Keratinocyte (primary cell): ENCODE measurements at regions not wholly inside any gene's neighbourhood (a gene's known extent, or its start where the extent isn't known, plus 50 kb on each side); places are given as distances from the start of the nearest gene placed in this dataset.

Experiments
- DNase-seq: peaks from one replicate; pipeline ENCODE4 v3.0.0-alpha.2; 2011; ENCODE audit warnings: low read depth, missing footprints, low spot score
- FAIRE-seq: peaks from 2 replicates; lab custom pipeline; 2011; peaks lifted over from hg19 to GRCh38; lab: Jason Lieb, UNC
- H2AFZ ChIP-seq: 2 replicates; pipeline ENCODE4 v1.6.0; 2012; ENCODE audit warnings: low read length, control low read depth, inconsistent platforms; ENCODE audit not compliant: control insufficient read depth
- H3K27ac ChIP-seq: 2 replicates; pipeline ENCODE4 v1.5.1; 2011; ENCODE audit warnings: low read length; ENCODE audit not compliant: control insufficient read depth, insufficient read depth
- H3K27me3 ChIP-seq: 3 replicates; pipeline ENCODE4 v1.6.0; 2011; ENCODE audit warnings: low read length; ENCODE audit not compliant: control insufficient read depth, insufficient read depth; ENCODE audit errors: extremely low read depth
- H3K36me3 ChIP-seq, 2 experiments: 2 replicates in 1 of 2; 3 replicates in 1 of 2; pipeline ENCODE4 v1.5.1; 2011; ENCODE audit warnings: low read length in 2 of 2, mild to moderate bottlenecking in 1 of 2; ENCODE audit not compliant: control insufficient read depth in 2 of 2, insufficient read depth in 2 of 2; ENCODE audit errors: extremely low read depth in 1 of 2
- H3K4me1 ChIP-seq: 3 replicates; pipeline ENCODE4 v1.5.1; 2011; ENCODE audit warnings: low read length; ENCODE audit not compliant: control insufficient read depth, insufficient read depth; ENCODE audit errors: extremely low read depth
- H3K4me2 ChIP-seq: 3 replicates; pipeline ENCODE4 v1.6.0; 2011; ENCODE audit warnings: low read depth, low read length; ENCODE audit not compliant: control insufficient read depth, insufficient read depth; ENCODE audit errors: extremely low read depth
- H3K4me3 ChIP-seq, 3 experiments: fragments of 200-600 bp in 1 of 3; sonication (generic) in 1 of 3; 2 replicates in 2 of 3; 3 replicates in 1 of 3; pipeline ENCODE4 v1.5.1; 2011 to 2016; ENCODE audit warnings: low read length in 3 of 3, mild to moderate bottlenecking in 3 of 3, control low read depth in 2 of 3, inconsistent platforms in 1 of 3, low read depth in 1 of 3, mixed read lengths in 1 of 3, mixed run types in 1 of 3, moderate library complexity in 1 of 3; ENCODE audit not compliant: control insufficient read depth in 2 of 3, insufficient read depth in 2 of 3; ENCODE audit errors: extremely low read depth in 1 of 3
- H3K79me2 ChIP-seq: 2 replicates; pipeline ENCODE4 v1.6.0; 2012; ENCODE audit warnings: low read length; ENCODE audit not compliant: control insufficient read depth, insufficient read depth
- H3K9ac ChIP-seq: 3 replicates; pipeline ENCODE4 v1.6.0; 2011; ENCODE audit warnings: low read length; ENCODE audit not compliant: control insufficient read depth, insufficient read depth; ENCODE audit errors: extremely low read depth
- H3K9me1 ChIP-seq: 3 replicates; pipeline ENCODE4 v1.6.0; 2011; ENCODE audit warnings: low read length; ENCODE audit not compliant: control insufficient read depth, insufficient read depth; ENCODE audit errors: extremely low read depth
- H3K9me3 ChIP-seq: 2 replicates; pipeline ENCODE4 v1.5.1; 2012; ENCODE audit warnings: low read depth, low read length; ENCODE audit not compliant: control insufficient read depth
- H4K20me1 ChIP-seq: 3 replicates; pipeline ENCODE4 v1.6.0; 2011; ENCODE audit warnings: low read length; ENCODE audit not compliant: control insufficient read depth, insufficient read depth; ENCODE audit errors: extremely low read depth
- EZH2 ChIP-seq: IDR thresholded peaks from one replicate; pipeline ENCODE4 v1.6.1; 2012; ENCODE audit warnings: inconsistent platforms, mild to moderate bottlenecking, low read length, moderate library complexity
- dilution Hi-C: fragments of 300-500 bp; cut with MboI; formaldehyde crosslinking; loops from one replicate; pipeline ENCODE4 v1.7.0; 2020; ENCODE audit warnings: low sequenced_read_pairs; ENCODE audit not compliant: extremely low pct_ligation_motif_present
- TF ChIP-seq, protein P1 (sequence below), 3 experiments: IDR thresholded peaks in 1 of 3; conservative IDR thresholded peaks in 1 of 3; optimal IDR thresholded peaks in 1 of 3; 2 replicates in 2 of 3; 3 replicates in 1 of 3; pipeline versions ENCODE3 to v1.5.1; 2011; ENCODE audit warnings: low read length in 3 of 3, mild to moderate bottlenecking in 3 of 3, moderate library complexity in 2 of 3, control low read depth in 1 of 3, inconsistent platforms in 1 of 3; ENCODE audit not compliant: insufficient read depth in 2 of 3; ENCODE audit errors: extremely low read depth in 1 of 3

DNA sequence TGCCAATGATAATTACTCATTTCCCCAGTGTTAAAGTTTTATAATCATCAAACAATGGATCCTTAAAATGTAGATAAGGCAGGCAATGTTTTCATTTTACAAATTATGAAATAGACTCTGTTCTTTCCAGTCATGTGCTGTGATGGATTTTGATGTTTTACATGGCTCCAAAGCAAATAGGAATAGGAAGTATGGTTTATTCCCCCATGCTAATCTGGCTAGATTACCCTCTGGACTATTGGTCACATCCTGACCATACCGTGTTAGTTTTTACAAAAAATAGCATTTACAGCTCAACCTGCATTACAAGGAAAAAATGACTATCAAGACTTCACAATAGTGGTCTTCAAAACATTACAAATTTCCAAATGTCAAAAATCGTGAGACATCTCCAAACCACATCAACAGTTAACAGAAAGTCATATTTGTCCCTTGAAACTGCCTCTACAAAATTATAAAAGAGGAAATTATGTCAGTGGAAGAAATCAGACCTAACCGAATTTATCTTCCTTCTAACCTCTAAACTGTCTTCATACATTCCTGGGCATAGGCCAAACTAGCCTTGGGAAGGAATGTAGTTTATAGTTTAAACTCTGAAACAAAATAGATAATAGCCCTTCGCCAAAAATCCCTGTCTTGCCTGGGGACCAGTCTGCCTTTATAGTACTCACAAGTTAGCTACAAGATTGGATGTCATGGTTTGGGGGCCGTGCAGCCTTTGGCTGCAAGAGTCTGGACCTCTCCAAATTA, 1941.2 kb upstream of the CELF4 start:
- H3K9ac ChIP-seq, result no peak overlapping the region
- H3K36me3 ChIP-seq, result no peaks in the 10 kb centered on the region
- no peak for DNase-seq
- FAIRE-seq, result no peak
- no peaks in the 10 kb centered on the region for H3K9me1 ChIP-seq
- no peaks in the 10 kb centered on the region for H4K20me1 ChIP-seq
- H3K4me3 ChIP-seq, result no peak overlapping the region
- H3K9me3 ChIP-seq, result no peaks in the 10 kb centered on the region
- H2AFZ ChIP-seq, result no peak overlapping the region
- H3K27ac ChIP-seq, result no peak overlapping the region
- no peaks in the 10 kb centered on the region for H3K27me3 ChIP-seq
- no peak overlapping the region for H3K4me2 ChIP-seq
- H3K4me1 ChIP-seq, result no peaks in the 10 kb centered on the region
- dilution Hi-C loops, result no loop called here
- TF ChIP-seq EZH2, result no peak
- TF ChIP-seq, protein P1, sequence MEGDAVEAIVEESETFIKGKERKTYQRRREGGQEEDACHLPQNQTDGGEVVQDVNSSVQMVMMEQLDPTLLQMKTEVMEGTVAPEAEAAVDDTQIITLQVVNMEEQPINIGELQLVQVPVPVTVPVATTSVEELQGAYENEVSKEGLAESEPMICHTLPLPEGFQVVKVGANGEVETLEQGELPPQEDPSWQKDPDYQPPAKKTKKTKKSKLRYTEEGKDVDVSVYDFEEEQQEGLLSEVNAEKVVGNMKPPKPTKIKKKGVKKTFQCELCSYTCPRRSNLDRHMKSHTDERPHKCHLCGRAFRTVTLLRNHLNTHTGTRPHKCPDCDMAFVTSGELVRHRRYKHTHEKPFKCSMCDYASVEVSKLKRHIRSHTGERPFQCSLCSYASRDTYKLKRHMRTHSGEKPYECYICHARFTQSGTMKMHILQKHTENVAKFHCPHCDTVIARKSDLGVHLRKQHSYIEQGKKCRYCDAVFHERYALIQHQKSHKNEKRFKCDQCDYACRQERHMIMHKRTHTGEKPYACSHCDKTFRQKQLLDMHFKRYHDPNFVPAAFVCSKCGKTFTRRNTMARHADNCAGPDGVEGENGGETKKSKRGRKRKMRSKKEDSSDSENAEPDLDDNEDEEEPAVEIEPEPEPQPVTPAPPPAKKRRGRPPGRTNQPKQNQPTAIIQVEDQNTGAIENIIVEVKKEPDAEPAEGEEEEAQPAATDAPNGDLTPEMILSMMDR (optimal IDR thresholded peaks at IDR 0.05 in 1 of 3, IDR thresholded peaks at IDR 0.05 in 1 of 3, conservative IDR thresholded peaks at IDR 0.05 in 1 of 3; ENCODE audit: extremely low read depth in 1 of 3, insufficient read depth in 2 of 3, low read length in 3 of 3), result no peak
- H3K79me2 ChIP-seq, result no peaks in the 10 kb centered on the region

DNA sequence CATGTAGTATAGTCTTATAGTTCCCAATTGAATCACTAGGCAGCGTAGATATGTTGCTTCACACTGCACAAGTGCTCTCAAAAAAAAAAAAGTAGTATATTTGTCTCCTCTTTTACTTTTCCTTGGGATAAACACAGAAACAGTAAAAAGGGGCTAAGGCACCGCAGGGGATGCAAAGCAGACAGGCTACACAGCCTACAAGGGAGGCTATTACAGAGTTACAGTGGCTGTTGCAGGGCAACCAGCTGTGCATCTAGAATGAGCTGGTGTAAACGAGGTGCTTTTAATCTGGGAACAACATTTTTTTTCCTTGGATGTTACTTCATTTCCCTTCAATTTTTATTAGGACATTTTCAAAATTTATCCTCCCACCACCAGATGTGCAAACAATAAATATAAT, 1934.7 kb upstream of the CELF4 start:
- FAIRE-seq (no peak), DNase-seq (no peak)
- H3K36me3 ChIP-seq, result no peaks in the 10 kb centered on the region
- H3K4me3 ChIP-seq, result no peak overlapping the region
- no peaks in the 10 kb centered on the region for H3K4me1 ChIP-seq
- dilution Hi-C loops, result no loop called here
- H2AFZ ChIP-seq, result no peak overlapping the region
- no peaks in the 10 kb centered on the region for H3K27me3 ChIP-seq
- H3K9ac ChIP-seq, result no peak overlapping the region
- H3K27ac ChIP-seq, result no peak overlapping the region
- H4K20me1 ChIP-seq, result no peaks in the 10 kb centered on the region
- no peaks in the 10 kb centered on the region for H3K9me3 ChIP-seq
- H3K79me2 ChIP-seq, result no peaks in the 10 kb centered on the region
- no peak for TF ChIP-seq EZH2
- TF ChIP-seq, protein P1 (optimal IDR thresholded peaks at IDR 0.05 in 1 of 3, IDR thresholded peaks at IDR 0.05 in 1 of 3, conservative IDR thresholded peaks at IDR 0.05 in 1 of 3; ENCODE audit: extremely low read depth in 1 of 3, insufficient read depth in 2 of 3, low read length in 3 of 3), result no peak
- H3K4me2 ChIP-seq, result no peak overlapping the region
- no peaks in the 10 kb centered on the region for H3K9me1 ChIP-seq
